Transverse colon (tissue), 4 donors: ENCODE measurements at regions not wholly inside any gene's neighbourhood (a gene's known extent, or its start where the extent isn't known, plus 50 kb on each side); places are given as distances from the start of the nearest gene placed in this dataset.
"Not testable (repeated sequence)": the region's sequence is repeated elsewhere in the genome, so short reads cannot be mapped to it uniquely, and the experiment has no call there.

Source experiments
- DNase-seq: peaks from one replicate; pipeline ENCODE4 v3.0.0-alpha.2; 2019
- H3K27ac ChIP-seq, 4 donors: fragments of 200-600 bp; sonication (generic); 2 replicates each; pipeline ENCODE4 v1.5.1; 2016 to 2018; ENCODE audit warnings: inconsistent platforms in 4 of 4
- H3K27me3 ChIP-seq: fragments of 200-600 bp; sonication (generic); 2 replicates; pipeline ENCODE4 v1.5.1; 2017; ENCODE audit warnings: inconsistent platforms
- H3K36me3 ChIP-seq, 4 donors: fragments of 200-600 bp; sonication (generic); 2 replicates each; pipeline ENCODE4 v1.5.1; 2017 to 2019; ENCODE audit warnings: inconsistent platforms in 4 of 4
- H3K4me1 ChIP-seq, 4 donors: fragments of 200-600 bp; sonication (generic); 2 replicates each; pipeline ENCODE4 v1.5.1; 2017 to 2020; ENCODE audit warnings: inconsistent platforms in 4 of 4
- H3K4me3 ChIP-seq, 4 donors: fragments of 200-600 bp; sonication (generic); 1 replicate in 1 of 4; 2 replicates in 3 of 4; pipeline versions ENCODE4 v1.5.1 to v1.6.1; 2017 to 2019; ENCODE audit warnings: inconsistent platforms in 4 of 4
- H3K9me3 ChIP-seq, 2 donors: fragments of 200-600 bp; sonication (generic); 2 replicates each; pipeline ENCODE4 v1.5.1; 2017 to 2019; ENCODE audit warnings: inconsistent platforms in 2 of 2
- CTCF ChIP-seq, 5 experiments: fragments of 200-600 bp in 3 of 5; fragments of 450-650 bp in 2 of 5; sonication (generic) in 3 of 5; IDR thresholded peaks; 1 replicate in 2 of 5; 2 replicates in 3 of 5; pipeline ENCODE4 v1.5.1; 2016 to 2017; ENCODE audit warnings: antibody characterized with exemption in 5 of 5, inconsistent platforms in 3 of 5, mild to moderate bottlenecking in 2 of 5, moderate library complexity in 1 of 5
- EP300 ChIP-seq: sonication (generic); formaldehyde crosslinking; IDR thresholded peaks from one replicate; pipeline ENCODE4 v1.6.1; 2017; ENCODE audit warnings: antibody characterized with exemption, low read depth
- POLR2A ChIP-seq: fragments of 450-650 bp; IDR thresholded peaks from one replicate; pipeline ENCODE4 v1.6.1; 2016; ENCODE audit warnings: antibody characterized with exemption, mild to moderate bottlenecking, moderate library complexity
- POLR2AphosphoS5 ChIP-seq, 3 donors: sonication (generic); formaldehyde crosslinking; IDR thresholded peaks; one replicate each; pipeline ENCODE4 v1.6.1; 2016; ENCODE audit warnings: antibody characterized with exemption in 3 of 3
- WGBS, 2 donors: methylation state at CpG; one replicate each; pipeline ENCODE4 v1.1.5; 2018; ENCODE audit warnings: low coverage in 1 of 2; 5-methylcytosine and 5-hydroxymethylcytosine counted together
- in situ Hi-C, 4 donors: fragments of 200-750 bp; cut with MboI; loops; one replicate each; pipeline versions ENCODE4 v1.15.0 to v1.15.1; 2017; ENCODE audit warnings: low sequenced_read_pairs in 3 of 4, low pct_ligation_motif_present in 1 of 4, low pct_unique_long_range_greater_than_20kb in 1 of 4
- intact Hi-C: fragments of 100-400 bp; cut with DNase I; formaldehyde crosslinking; loops from one replicate; pipeline ENCODE4 v1.15.1; 2023; ENCODE audit warnings: low total_unique reads

- Histone ChIP-seq H3K4me3 (no peak overlapping the region), H3K27me3 (no peaks in the 10 kb centered on the region), H3K36me3 (no peaks in the 10 kb centered on the region), H3K27ac (no peak overlapping the region), H3K4me1 (no peaks in the 10 kb centered on the region), H3K9me3 (no peaks in the 10 kb centered on the region)
- in situ Hi-C loops = no loop called here
- WGBS, 2 donors = 86 to 89% methylated on average over 4 of the region's 4 CpGs
- TF ChIP-seq EP300 (no peak), POLR2A (no peak), POLR2AphosphoS5 (IDR thresholded peaks at IDR 0.05) (no peak), CTCF (IDR thresholded peaks at IDR 0.05) (no peak)
- DNase-seq = no peak
- intact Hi-C loops = no loop called here
These were observed 57.6 kb upstream of the CACNA1D start for GRCh38 chr3:53436828-53437227.

- DNase-seq, H3K9me3 ChIP-seq, H3K4me1 ChIP-seq, H3K27me3 ChIP-seq, in situ Hi-C loops, H3K4me3 ChIP-seq, intact Hi-C loops, H3K27ac ChIP-seq, H3K36me3 ChIP-seq: not testable (repeated sequence)
- WGBS, 2 donors = 78 to 79% methylated on average over 3 of the region's 3 CpGs
These were observed 51.5 kb upstream of the CACNA1D start for GRCh38 chr3:53442863-53443262.
